Keratinocyte (primary cell): ENCODE measurements at regions not wholly inside any gene's neighbourhood (a gene's known extent, or its start where the extent isn't known, plus 50 kb on each side); places are given as distances from the start of the nearest gene placed in this dataset.

Experiments
- DNase-seq: peaks from one replicate; pipeline ENCODE4 v3.0.0-alpha.2; 2011; ENCODE audit warnings: low read depth, missing footprints, low spot score
- FAIRE-seq: peaks from 2 replicates; lab custom pipeline; 2011; peaks lifted over from hg19 to GRCh38; lab: Jason Lieb, UNC
- H2AFZ ChIP-seq: 2 replicates; pipeline ENCODE4 v1.6.0; 2012; ENCODE audit warnings: low read length, control low read depth, inconsistent platforms; ENCODE audit not compliant: control insufficient read depth
- H3K27ac ChIP-seq: 2 replicates; pipeline ENCODE4 v1.5.1; 2011; ENCODE audit warnings: low read length; ENCODE audit not compliant: control insufficient read depth, insufficient read depth
- H3K27me3 ChIP-seq: 3 replicates; pipeline ENCODE4 v1.6.0; 2011; ENCODE audit warnings: low read length; ENCODE audit not compliant: control insufficient read depth, insufficient read depth; ENCODE audit errors: extremely low read depth
- H3K36me3 ChIP-seq, 2 experiments: 2 replicates in 1 of 2; 3 replicates in 1 of 2; pipeline ENCODE4 v1.5.1; 2011; ENCODE audit warnings: low read length in 2 of 2, mild to moderate bottlenecking in 1 of 2; ENCODE audit not compliant: control insufficient read depth in 2 of 2, insufficient read depth in 2 of 2; ENCODE audit errors: extremely low read depth in 1 of 2
- H3K4me1 ChIP-seq: 3 replicates; pipeline ENCODE4 v1.5.1; 2011; ENCODE audit warnings: low read length; ENCODE audit not compliant: control insufficient read depth, insufficient read depth; ENCODE audit errors: extremely low read depth
- H3K4me2 ChIP-seq: 3 replicates; pipeline ENCODE4 v1.6.0; 2011; ENCODE audit warnings: low read depth, low read length; ENCODE audit not compliant: control insufficient read depth, insufficient read depth; ENCODE audit errors: extremely low read depth
- H3K4me3 ChIP-seq, 3 experiments: fragments of 200-600 bp in 1 of 3; sonication (generic) in 1 of 3; 2 replicates in 2 of 3; 3 replicates in 1 of 3; pipeline ENCODE4 v1.5.1; 2011 to 2016; ENCODE audit warnings: low read length in 3 of 3, mild to moderate bottlenecking in 3 of 3, control low read depth in 2 of 3, inconsistent platforms in 1 of 3, low read depth in 1 of 3, mixed read lengths in 1 of 3, mixed run types in 1 of 3, moderate library complexity in 1 of 3; ENCODE audit not compliant: control insufficient read depth in 2 of 3, insufficient read depth in 2 of 3; ENCODE audit errors: extremely low read depth in 1 of 3
- H3K79me2 ChIP-seq: 2 replicates; pipeline ENCODE4 v1.6.0; 2012; ENCODE audit warnings: low read length; ENCODE audit not compliant: control insufficient read depth, insufficient read depth
- H3K9ac ChIP-seq: 3 replicates; pipeline ENCODE4 v1.6.0; 2011; ENCODE audit warnings: low read length; ENCODE audit not compliant: control insufficient read depth, insufficient read depth; ENCODE audit errors: extremely low read depth
- H3K9me1 ChIP-seq: 3 replicates; pipeline ENCODE4 v1.6.0; 2011; ENCODE audit warnings: low read length; ENCODE audit not compliant: control insufficient read depth, insufficient read depth; ENCODE audit errors: extremely low read depth
- H3K9me3 ChIP-seq: 2 replicates; pipeline ENCODE4 v1.5.1; 2012; ENCODE audit warnings: low read depth, low read length; ENCODE audit not compliant: control insufficient read depth
- H4K20me1 ChIP-seq: 3 replicates; pipeline ENCODE4 v1.6.0; 2011; ENCODE audit warnings: low read length; ENCODE audit not compliant: control insufficient read depth, insufficient read depth; ENCODE audit errors: extremely low read depth
- EZH2 ChIP-seq: IDR thresholded peaks from one replicate; pipeline ENCODE4 v1.6.1; 2012; ENCODE audit warnings: inconsistent platforms, mild to moderate bottlenecking, low read length, moderate library complexity
- dilution Hi-C: fragments of 300-500 bp; cut with MboI; formaldehyde crosslinking; loops from one replicate; pipeline ENCODE4 v1.7.0; 2020; ENCODE audit warnings: low sequenced_read_pairs; ENCODE audit not compliant: extremely low pct_ligation_motif_present
- TF ChIP-seq, protein P1 (sequence below), 3 experiments: IDR thresholded peaks in 1 of 3; conservative IDR thresholded peaks in 1 of 3; optimal IDR thresholded peaks in 1 of 3; 2 replicates in 2 of 3; 3 replicates in 1 of 3; pipeline versions ENCODE3 to v1.5.1; 2011; ENCODE audit warnings: low read length in 3 of 3, mild to moderate bottlenecking in 3 of 3, moderate library complexity in 2 of 3, control low read depth in 1 of 3, inconsistent platforms in 1 of 3; ENCODE audit not compliant: insufficient read depth in 2 of 3; ENCODE audit errors: extremely low read depth in 1 of 3

GRCh38 chr10:78298835-78299234 lies 265.2 kb downstream of the RPS24 start:
- Histone ChIP-seq H3K4me2 (no peak overlapping the region), H3K4me3 (no peak overlapping the region), H3K4me1 (peaks cover 4% of the 10 kb centered on the region), H3K9me3 (no peaks in the 10 kb centered on the region), H3K36me3 (no peaks in the 10 kb centered on the region), H4K20me1 (no peaks in the 10 kb centered on the region), H3K9ac (no peak overlapping the region), H3K79me2 (no peaks in the 10 kb centered on the region), H3K9me1 (no peaks in the 10 kb centered on the region), H3K27ac (no peak overlapping the region), H2AFZ (no peak overlapping the region), H3K27me3 (no peaks in the 10 kb centered on the region)
- dilution Hi-C loops: no loop called here
- DNase-seq (no peak), FAIRE-seq (no peak)
- no peak for TF ChIP-seq EZH2
- TF ChIP-seq, protein P1, sequence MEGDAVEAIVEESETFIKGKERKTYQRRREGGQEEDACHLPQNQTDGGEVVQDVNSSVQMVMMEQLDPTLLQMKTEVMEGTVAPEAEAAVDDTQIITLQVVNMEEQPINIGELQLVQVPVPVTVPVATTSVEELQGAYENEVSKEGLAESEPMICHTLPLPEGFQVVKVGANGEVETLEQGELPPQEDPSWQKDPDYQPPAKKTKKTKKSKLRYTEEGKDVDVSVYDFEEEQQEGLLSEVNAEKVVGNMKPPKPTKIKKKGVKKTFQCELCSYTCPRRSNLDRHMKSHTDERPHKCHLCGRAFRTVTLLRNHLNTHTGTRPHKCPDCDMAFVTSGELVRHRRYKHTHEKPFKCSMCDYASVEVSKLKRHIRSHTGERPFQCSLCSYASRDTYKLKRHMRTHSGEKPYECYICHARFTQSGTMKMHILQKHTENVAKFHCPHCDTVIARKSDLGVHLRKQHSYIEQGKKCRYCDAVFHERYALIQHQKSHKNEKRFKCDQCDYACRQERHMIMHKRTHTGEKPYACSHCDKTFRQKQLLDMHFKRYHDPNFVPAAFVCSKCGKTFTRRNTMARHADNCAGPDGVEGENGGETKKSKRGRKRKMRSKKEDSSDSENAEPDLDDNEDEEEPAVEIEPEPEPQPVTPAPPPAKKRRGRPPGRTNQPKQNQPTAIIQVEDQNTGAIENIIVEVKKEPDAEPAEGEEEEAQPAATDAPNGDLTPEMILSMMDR (optimal IDR thresholded peaks at IDR 0.05 in 1 of 3, IDR thresholded peaks at IDR 0.05 in 1 of 3, conservative IDR thresholded peaks at IDR 0.05 in 1 of 3; ENCODE audit: extremely low read depth in 1 of 3, insufficient read depth in 2 of 3, low read length in 3 of 3): no peak

DNA sequence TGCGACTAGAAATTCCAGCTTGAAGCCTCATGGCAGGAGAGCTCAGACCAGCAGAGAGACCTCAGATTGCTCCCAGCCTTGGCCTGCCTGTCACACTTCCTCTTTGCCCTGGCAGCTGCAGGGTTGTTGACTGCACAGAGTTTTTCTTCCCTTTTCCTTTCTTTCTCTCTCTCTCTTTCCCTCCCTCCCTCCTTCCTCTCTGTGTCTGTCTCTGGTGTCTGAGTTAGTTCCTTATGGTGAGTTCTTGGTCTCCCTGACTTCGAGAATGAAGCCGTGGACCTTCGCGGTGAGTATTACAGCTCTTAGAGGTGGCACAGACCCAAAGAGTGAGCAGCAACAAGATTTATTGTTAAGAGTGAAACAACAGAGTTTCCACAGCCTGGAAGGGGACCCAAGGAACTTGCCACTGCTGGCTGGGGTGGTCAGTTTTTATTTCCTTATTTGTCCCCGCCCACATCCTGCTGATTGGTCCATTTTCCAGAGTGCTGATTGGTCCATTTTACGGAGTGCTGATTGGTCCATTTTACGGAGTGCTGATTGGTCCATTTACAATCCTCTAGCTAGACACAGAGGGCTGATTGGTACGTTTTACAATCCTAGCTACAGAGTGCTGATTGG lies 266.3 kb downstream of the RPS24 start:
- H3K27ac ChIP-seq: no peak overlapping the region
- FAIRE-seq: no peak

More for the DNA sequence above, 266.3 kb downstream of the RPS24 start:
- no peak for DNase-seq
- no peak overlapping the region for H3K4me3 ChIP-seq
- H3K4me1 ChIP-seq: peaks cover 4% of the 10 kb centered on the region
- H3K36me3 ChIP-seq: no peaks in the 10 kb centered on the region
- no peak overlapping the region for H2AFZ ChIP-seq
- H3K27me3 ChIP-seq: peaks cover 10% of the 10 kb centered on the region
- H3K79me2 ChIP-seq: no peaks in the 10 kb centered on the region
- H3K9ac ChIP-seq: no peak overlapping the region
- H4K20me1 ChIP-seq: no peaks in the 10 kb centered on the region
- dilution Hi-C loops: no loop called here
- TF ChIP-seq EZH2: no peak
- TF ChIP-seq, protein P1 (optimal IDR thresholded peaks at IDR 0.05 in 1 of 3, IDR thresholded peaks at IDR 0.05 in 1 of 3, conservative IDR thresholded peaks at IDR 0.05 in 1 of 3; ENCODE audit: extremely low read depth in 1 of 3, insufficient read depth in 2 of 3, low read length in 3 of 3): no peak
- H3K9me1 ChIP-seq: no peaks in the 10 kb centered on the region
- no peak overlapping the region for H3K4me2 ChIP-seq
- no peaks in the 10 kb centered on the region for H3K9me3 ChIP-seq
